HEK293 (cell line): ENCODE measurements at regions not wholly inside any gene's neighbourhood (a gene's known extent, or its start where the extent isn't known, plus 50 kb on each side); places are given as distances from the start of the nearest gene placed in this dataset.

ENCODE experiments used
- CTCF ChIA-PET: fragments of 350-600 bp; formaldehyde crosslinking; extraction: SDS; loops from one replicate; lab custom pipeline; 2021; ENCODE audit warnings: antibody characterized with exemption; lab: Yijun Ruan, JAX
- POLR2A ChIA-PET: fragments of 300-600 bp; formaldehyde crosslinking; extraction: SDS; loops from one replicate; lab custom pipeline; 2020; ENCODE audit warnings: antibody characterized with exemption, inconsistent platforms; lab: Yijun Ruan, JAX
- H3K27ac ChIP-seq: fragments of 200-500 bp; sonication (Bioruptor generic); 2 replicates; pipeline ENCODE4 v1.5.1; 2014; ENCODE audit warnings: low read depth, low read length, control low read depth, inconsistent platforms; ENCODE audit errors: extremely low read depth
- H3K36me3 ChIP-seq, 2 experiments: fragments of 200-500 bp in 1 of 2; sonication (Bioruptor generic) in 1 of 2; 1 replicate in 1 of 2; 2 replicates in 1 of 2; pipeline ENCODE4 v1.5.1; 2014 to 2017; ENCODE audit warnings: inconsistent platforms in 2 of 2, low read length in 2 of 2; ENCODE audit not compliant: control insufficient read depth in 2 of 2, insufficient read depth in 1 of 2
- H3K4me1 ChIP-seq: fragments of 200-500 bp; sonication (Bioruptor generic); 2 replicates; pipeline ENCODE4 v1.5.1; 2014; ENCODE audit warnings: mild to moderate bottlenecking, low read length, inconsistent platforms; ENCODE audit not compliant: control insufficient read depth, insufficient read depth
- H3K4me3 ChIP-seq: 2 replicates; pipeline ENCODE4 v1.5.1; 2011; ENCODE audit warnings: low read depth, mild to moderate bottlenecking, control low read depth, low read length, moderate library complexity
- H3K9me3 ChIP-seq: fragments of 200-500 bp; sonication (Bioruptor generic); 2 replicates; pipeline ENCODE4 v1.5.1; 2014; ENCODE audit warnings: low read depth, low read length, inconsistent platforms; ENCODE audit not compliant: control insufficient read depth, insufficient read depth
- MYNN ChIP-seq: fragments of 450-650 bp; formaldehyde crosslinking; IDR thresholded peaks from 2 replicates; pipeline ENCODE4 v1.5.1; 2016; ENCODE audit warnings: missing biosample characterization, missing genetic modification characterization, borderline replicate concordance
- MZF1 ChIP-seq: fragments of 450-650 bp; formaldehyde crosslinking; IDR thresholded peaks from 2 replicates; pipeline ENCODE4 v1.5.1; 2017; ENCODE audit warnings: missing biosample characterization, missing genetic modification characterization, borderline replicate concordance
- ZBTB17 ChIP-seq: fragments of 450-650 bp; formaldehyde crosslinking; IDR thresholded peaks from 2 replicates; pipeline ENCODE4 v1.5.1; 2016; ENCODE audit warnings: missing biosample characterization, missing genetic modification characterization
- ZNF121 ChIP-seq: fragments of 450-650 bp; formaldehyde crosslinking; IDR thresholded peaks from 2 replicates; pipeline ENCODE4 v1.5.1; 2016; ENCODE audit warnings: missing biosample characterization, missing genetic modification characterization
- ZNF146 ChIP-seq: fragments of 450-650 bp; formaldehyde crosslinking; IDR thresholded peaks from 2 replicates; pipeline ENCODE4 v1.5.1; 2016; ENCODE audit warnings: missing biosample characterization, missing genetic modification characterization
- ZNF175 ChIP-seq: fragments of 450-650 bp; formaldehyde crosslinking; IDR thresholded peaks from 2 replicates; pipeline ENCODE4 v1.5.1; 2016; ENCODE audit warnings: missing biosample characterization, missing genetic modification characterization
- ZNF2 ChIP-seq: fragments of 450-650 bp; formaldehyde crosslinking; IDR thresholded peaks from 2 replicates; pipeline ENCODE4 v1.5.1; 2016; ENCODE audit warnings: missing biosample characterization, missing genetic modification characterization
- ZNF202 ChIP-seq: fragments of 450-650 bp; formaldehyde crosslinking; IDR thresholded peaks from 2 replicates; pipeline ENCODE4 v1.5.1; 2016; ENCODE audit warnings: missing biosample characterization, missing genetic modification characterization, borderline replicate concordance
- ZNF211 ChIP-seq: fragments of 450-650 bp; formaldehyde crosslinking; IDR thresholded peaks from 2 replicates; pipeline ENCODE4 v1.5.1; 2016; ENCODE audit warnings: low read depth, missing biosample characterization, missing genetic modification characterization
- ZNF341 ChIP-seq: fragments of 450-650 bp; formaldehyde crosslinking; IDR thresholded peaks from 2 replicates; pipeline ENCODE4; 2016; ENCODE audit warnings: low read depth, missing biosample characterization, missing genetic modification characterization
- ZNF423 ChIP-seq: fragments of 450-650 bp; formaldehyde crosslinking; IDR thresholded peaks from 2 replicates; pipeline ENCODE4 v1.5.1; 2016; ENCODE audit warnings: missing biosample characterization, missing genetic modification characterization
- ZNF433 ChIP-seq: fragments of 450-650 bp; formaldehyde crosslinking; IDR thresholded peaks from 2 replicates; pipeline ENCODE4 v1.5.1; 2016; ENCODE audit warnings: missing biosample characterization, missing genetic modification characterization, low read depth
- ZNF530 ChIP-seq: fragments of 450-650 bp; formaldehyde crosslinking; IDR thresholded peaks from 2 replicates; pipeline ENCODE4 v1.5.1; 2016; ENCODE audit warnings: low read depth, missing biosample characterization, missing genetic modification characterization
- ZNF654 ChIP-seq: fragments of 450-650 bp; formaldehyde crosslinking; IDR thresholded peaks from 2 replicates; pipeline ENCODE4 v1.5.1; 2016; ENCODE audit warnings: low read depth, missing biosample characterization, missing genetic modification characterization
- ZSCAN23 ChIP-seq: fragments of 450-650 bp; formaldehyde crosslinking; IDR thresholded peaks from 2 replicates; pipeline ENCODE4 v1.5.1; 2016; ENCODE audit warnings: missing biosample characterization, missing genetic modification characterization
- ZXDB ChIP-seq: fragments of 450-650 bp; formaldehyde crosslinking; IDR thresholded peaks from 2 replicates; pipeline ENCODE4 v1.5.1; 2016; ENCODE audit warnings: missing biosample characterization, missing genetic modification characterization
- TF ChIP-seq, protein P1 (sequence below): sonication (generic); formaldehyde crosslinking; IDR thresholded peaks from 2 replicates; pipeline ENCODE4 v1.8.1; 2022; ENCODE audit warnings: mild to moderate bottlenecking, moderate library complexity, missing genetic modification reagents
- TF ChIP-seq, protein P2 (sequence below): fragments of 450-650 bp; formaldehyde crosslinking; IDR thresholded peaks from 2 replicates; pipeline ENCODE4 v1.5.1; 2016; ENCODE audit warnings: missing biosample characterization, missing genetic modification characterization
- TF ChIP-seq, protein P3 (sequence below): fragments of 450-650 bp; formaldehyde crosslinking; IDR thresholded peaks from 2 replicates; pipeline ENCODE4 v1.5.1; 2017; ENCODE audit warnings: missing biosample characterization, missing genetic modification characterization
- TF ChIP-seq, protein P4 (sequence below): fragments of 450-650 bp; formaldehyde crosslinking; IDR thresholded peaks from 2 replicates; pipeline ENCODE4 v1.5.1; 2016; ENCODE audit warnings: missing biosample characterization, missing genetic modification characterization
- TF ChIP-seq, protein P5 (sequence below): fragments of 450-650 bp; formaldehyde crosslinking; IDR thresholded peaks from 2 replicates; pipeline ENCODE4 v1.5.1; 2016; ENCODE audit warnings: missing biosample characterization, missing genetic modification characterization
- TF ChIP-seq, protein P6 (sequence below): fragments of 450-650 bp; formaldehyde crosslinking; IDR thresholded peaks from 2 replicates; pipeline ENCODE4 v1.5.1; 2016; ENCODE audit warnings: missing biosample characterization, missing genetic modification characterization, low read depth

DNA sequence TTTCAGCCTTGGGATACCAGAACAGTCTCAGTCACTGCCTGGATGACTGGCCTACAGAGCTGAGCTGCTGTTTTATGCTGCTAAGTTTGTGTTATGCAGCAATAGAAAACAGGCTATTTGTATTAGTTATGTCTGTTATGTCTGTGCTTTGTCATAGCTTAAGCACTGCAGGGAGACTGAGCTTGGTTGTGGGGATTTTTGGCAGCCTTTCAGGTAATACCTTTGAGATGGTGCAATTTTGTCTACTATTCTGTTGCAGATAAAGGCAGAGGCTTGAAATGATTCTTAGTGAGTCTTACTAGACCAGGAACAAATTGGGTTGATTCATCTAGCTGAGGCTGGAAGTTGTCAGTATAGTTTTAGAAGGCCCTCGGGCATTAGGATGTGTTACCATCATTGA, 201.3 kb upstream of the RBM19 start:
- POLR2A ChIA-PET = no interaction called here
- H3K27ac ChIP-seq = no peak overlapping the region
- CTCF ChIA-PET = interaction anchor here (0.7 to 3.7 kb wide), 16 partner anchors 8 to 1814 kb away, joined by 3 to 45 read pairs (median 3); no protein-coding TSS in a partner anchor
- H3K36me3 ChIP-seq = no peaks in the 10 kb centered on the region
- no peaks in the 10 kb centered on the region for H3K9me3 ChIP-seq
- TF ChIP-seq, protein P1, sequence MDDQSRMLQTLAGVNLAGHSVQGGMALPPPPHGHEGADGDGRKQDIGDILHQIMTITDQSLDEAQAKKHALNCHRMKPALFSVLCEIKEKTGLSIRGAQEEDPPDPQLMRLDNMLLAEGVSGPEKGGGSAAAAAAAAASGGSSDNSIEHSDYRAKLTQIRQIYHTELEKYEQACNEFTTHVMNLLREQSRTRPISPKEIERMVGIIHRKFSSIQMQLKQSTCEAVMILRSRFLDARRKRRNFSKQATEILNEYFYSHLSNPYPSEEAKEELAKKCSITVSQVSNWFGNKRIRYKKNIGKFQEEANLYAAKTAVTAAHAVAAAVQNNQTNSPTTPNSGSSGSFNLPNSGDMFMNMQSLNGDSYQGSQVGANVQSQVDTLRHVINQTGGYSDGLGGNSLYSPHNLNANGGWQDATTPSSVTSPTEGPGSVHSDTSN (CRISPR knock-in tag) = no peak
- TF ChIP-seq ZNF211 (tag by site-specific recombination) (no peak), ZNF202 (tag by site-specific recombination) (no peak), ZNF175 (tag by site-specific recombination) (no peak), ZNF530 (tag by site-specific recombination) (no peak), ZNF121 (tag by site-specific recombination) (no peak), ZNF341 (tag by site-specific recombination) (no peak), MYNN (tag by site-specific recombination) (no peak)
- TF ChIP-seq, protein P2, sequence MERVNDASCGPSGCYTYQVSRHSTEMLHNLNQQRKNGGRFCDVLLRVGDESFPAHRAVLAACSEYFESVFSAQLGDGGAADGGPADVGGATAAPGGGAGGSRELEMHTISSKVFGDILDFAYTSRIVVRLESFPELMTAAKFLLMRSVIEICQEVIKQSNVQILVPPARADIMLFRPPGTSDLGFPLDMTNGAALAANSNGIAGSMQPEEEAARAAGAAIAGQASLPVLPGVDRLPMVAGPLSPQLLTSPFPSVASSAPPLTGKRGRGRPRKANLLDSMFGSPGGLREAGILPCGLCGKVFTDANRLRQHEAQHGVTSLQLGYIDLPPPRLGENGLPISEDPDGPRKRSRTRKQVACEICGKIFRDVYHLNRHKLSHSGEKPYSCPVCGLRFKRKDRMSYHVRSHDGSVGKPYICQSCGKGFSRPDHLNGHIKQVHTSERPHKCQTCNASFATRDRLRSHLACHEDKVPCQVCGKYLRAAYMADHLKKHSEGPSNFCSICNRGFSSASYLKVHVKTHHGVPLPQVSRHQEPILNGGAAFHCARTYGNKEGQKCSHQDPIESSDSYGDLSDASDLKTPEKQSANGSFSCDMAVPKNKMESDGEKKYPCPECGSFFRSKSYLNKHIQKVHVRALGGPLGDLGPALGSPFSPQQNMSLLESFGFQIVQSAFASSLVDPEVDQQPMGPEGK = no peak
- TF ChIP-seq, protein P3, sequence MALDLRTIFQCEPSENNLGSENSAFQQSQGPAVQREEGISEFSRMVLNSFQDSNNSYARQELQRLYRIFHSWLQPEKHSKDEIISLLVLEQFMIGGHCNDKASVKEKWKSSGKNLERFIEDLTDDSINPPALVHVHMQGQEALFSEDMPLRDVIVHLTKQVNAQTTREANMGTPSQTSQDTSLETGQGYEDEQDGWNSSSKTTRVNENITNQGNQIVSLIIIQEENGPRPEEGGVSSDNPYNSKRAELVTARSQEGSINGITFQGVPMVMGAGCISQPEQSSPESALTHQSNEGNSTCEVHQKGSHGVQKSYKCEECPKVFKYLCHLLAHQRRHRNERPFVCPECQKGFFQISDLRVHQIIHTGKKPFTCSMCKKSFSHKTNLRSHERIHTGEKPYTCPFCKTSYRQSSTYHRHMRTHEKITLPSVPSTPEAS (tag by site-specific recombination) = no peak
- H3K4me1 ChIP-seq = no peaks in the 10 kb centered on the region
- no peak overlapping the region for H3K4me3 ChIP-seq

DNA sequence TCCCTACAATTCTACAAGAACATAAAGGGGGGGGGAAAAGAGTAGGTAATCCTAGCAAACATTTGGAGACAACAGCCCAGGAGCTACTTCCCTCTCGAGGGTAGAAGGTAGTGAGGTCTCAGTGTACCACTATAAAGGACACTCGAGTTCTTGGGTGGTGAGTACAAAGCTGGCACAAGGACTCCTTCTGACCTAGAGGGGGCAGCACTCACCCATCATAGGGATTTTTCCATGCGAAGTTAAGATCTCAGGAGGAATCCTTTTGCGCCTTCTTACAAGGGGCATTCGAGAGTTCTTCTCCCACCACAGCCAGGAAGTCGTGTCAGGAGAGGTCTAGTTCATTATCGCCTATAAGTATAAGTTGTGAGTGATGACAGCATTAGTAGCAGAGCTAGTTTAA, 200.2 kb upstream of the RBM19 start:
- H3K9me3 ChIP-seq = no peaks in the 10 kb centered on the region
- no peak overlapping the region for H3K27ac ChIP-seq
- H3K36me3 ChIP-seq = no peaks in the 10 kb centered on the region
- no peaks in the 10 kb centered on the region for H3K4me1 ChIP-seq
- POLR2A ChIA-PET = no interaction called here
- TF ChIP-seq, protein P4, sequence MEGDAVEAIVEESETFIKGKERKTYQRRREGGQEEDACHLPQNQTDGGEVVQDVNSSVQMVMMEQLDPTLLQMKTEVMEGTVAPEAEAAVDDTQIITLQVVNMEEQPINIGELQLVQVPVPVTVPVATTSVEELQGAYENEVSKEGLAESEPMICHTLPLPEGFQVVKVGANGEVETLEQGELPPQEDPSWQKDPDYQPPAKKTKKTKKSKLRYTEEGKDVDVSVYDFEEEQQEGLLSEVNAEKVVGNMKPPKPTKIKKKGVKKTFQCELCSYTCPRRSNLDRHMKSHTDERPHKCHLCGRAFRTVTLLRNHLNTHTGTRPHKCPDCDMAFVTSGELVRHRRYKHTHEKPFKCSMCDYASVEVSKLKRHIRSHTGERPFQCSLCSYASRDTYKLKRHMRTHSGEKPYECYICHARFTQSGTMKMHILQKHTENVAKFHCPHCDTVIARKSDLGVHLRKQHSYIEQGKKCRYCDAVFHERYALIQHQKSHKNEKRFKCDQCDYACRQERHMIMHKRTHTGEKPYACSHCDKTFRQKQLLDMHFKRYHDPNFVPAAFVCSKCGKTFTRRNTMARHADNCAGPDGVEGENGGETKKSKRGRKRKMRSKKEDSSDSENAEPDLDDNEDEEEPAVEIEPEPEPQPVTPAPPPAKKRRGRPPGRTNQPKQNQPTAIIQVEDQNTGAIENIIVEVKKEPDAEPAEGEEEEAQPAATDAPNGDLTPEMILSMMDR (tag by site-specific recombination) = peak; percentile 42; the same call in 1 of the 2 replicates
- TF ChIP-seq ZNF654 (peak; percentile 22; the same call in 1 of the 2 replicates), MZF1 (no peak), ZBTB17 (peak; percentile 1; the same call in 1 of the 2 replicates), ZNF433 (tag by site-specific recombination) (no peak), ZXDB (tag by site-specific recombination) (no peak)
- TF ChIP-seq, all 188 proteins: peak for 3
- CTCF ChIA-PET = interaction anchor here (0.6 to 3.7 kb wide), 33 partner anchors 9 to 1752 kb away, joined by 3 to 45 read pairs (median 3); no protein-coding TSS in a partner anchor
- H3K4me3 ChIP-seq = no peak overlapping the region

DNA sequence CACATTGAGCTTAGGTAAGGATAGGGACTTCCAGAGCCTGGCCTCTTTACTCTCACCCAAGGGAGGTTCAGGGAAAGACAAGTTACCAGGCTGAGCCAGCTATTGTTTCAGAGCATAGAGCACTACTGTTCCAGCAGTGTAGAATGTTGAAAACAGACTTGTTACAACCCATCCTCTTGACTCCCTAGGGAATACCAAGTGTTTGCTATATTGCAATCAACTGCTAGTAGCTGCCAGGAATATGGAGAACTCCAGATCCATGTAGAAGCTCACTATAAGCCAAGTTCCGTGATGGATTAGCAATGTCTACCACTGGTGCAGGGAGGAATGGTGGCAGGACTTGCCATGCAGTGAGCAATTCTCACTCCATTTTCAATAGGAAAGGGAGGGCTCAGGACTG, 199.8 kb upstream of the RBM19 start:
- ChIA-PET POLR2A (no interaction called here), CTCF (interaction anchor here (0.7 to 3.7 kb wide), 19 partner anchors 9 to 1270 kb away, joined by 3 to 45 read pairs (median 3); no protein-coding TSS in a partner anchor)
- Histone ChIP-seq H3K4me1 (no peaks in the 10 kb centered on the region), H3K4me3 (no peak overlapping the region), H3K9me3 (no peaks in the 10 kb centered on the region), H3K27ac (no peak overlapping the region), H3K36me3 (no peaks in the 10 kb centered on the region)
- TF ChIP-seq ZNF2 (tag by site-specific recombination) (no peak), ZSCAN23 (tag by site-specific recombination) (no peak), ZNF146 (tag by site-specific recombination) (no peak), ZBTB17 (peak; percentile 56), ZNF423 (no peak)
- TF ChIP-seq, protein P5, sequence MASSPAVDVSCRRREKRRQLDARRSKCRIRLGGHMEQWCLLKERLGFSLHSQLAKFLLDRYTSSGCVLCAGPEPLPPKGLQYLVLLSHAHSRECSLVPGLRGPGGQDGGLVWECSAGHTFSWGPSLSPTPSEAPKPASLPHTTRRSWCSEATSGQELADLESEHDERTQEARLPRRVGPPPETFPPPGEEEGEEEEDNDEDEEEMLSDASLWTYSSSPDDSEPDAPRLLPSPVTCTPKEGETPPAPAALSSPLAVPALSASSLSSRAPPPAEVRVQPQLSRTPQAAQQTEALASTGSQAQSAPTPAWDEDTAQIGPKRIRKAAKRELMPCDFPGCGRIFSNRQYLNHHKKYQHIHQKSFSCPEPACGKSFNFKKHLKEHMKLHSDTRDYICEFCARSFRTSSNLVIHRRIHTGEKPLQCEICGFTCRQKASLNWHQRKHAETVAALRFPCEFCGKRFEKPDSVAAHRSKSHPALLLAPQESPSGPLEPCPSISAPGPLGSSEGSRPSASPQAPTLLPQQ (tag by site-specific recombination) = no peak
- TF ChIP-seq, protein P6, sequence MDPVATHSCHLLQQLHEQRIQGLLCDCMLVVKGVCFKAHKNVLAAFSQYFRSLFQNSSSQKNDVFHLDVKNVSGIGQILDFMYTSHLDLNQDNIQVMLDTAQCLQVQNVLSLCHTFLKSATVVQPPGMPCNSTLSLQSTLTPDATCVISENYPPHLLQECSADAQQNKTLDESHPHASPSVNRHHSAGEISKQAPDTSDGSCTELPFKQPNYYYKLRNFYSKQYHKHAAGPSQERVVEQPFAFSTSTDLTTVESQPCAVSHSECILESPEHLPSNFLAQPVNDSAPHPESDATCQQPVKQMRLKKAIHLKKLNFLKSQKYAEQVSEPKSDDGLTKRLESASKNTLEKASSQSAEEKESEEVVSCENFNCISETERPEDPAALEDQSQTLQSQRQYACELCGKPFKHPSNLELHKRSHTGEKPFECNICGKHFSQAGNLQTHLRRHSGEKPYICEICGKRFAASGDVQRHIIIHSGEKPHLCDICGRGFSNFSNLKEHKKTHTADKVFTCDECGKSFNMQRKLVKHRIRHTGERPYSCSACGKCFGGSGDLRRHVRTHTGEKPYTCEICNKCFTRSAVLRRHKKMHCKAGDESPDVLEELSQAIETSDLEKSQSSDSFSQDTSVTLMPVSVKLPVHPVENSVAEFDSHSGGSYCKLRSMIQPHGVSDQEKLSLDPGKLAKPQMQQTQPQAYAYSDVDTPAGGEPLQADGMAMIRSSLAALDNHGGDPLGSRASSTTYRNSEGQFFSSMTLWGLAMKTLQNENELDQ = no peak
